ENCODE measurements at regions not wholly inside any gene's neighbourhood (a gene's known extent, or its start where the extent isn't known, plus 50 kb on each side); places are given as distances from the start of the nearest gene placed in this dataset.

DNA sequence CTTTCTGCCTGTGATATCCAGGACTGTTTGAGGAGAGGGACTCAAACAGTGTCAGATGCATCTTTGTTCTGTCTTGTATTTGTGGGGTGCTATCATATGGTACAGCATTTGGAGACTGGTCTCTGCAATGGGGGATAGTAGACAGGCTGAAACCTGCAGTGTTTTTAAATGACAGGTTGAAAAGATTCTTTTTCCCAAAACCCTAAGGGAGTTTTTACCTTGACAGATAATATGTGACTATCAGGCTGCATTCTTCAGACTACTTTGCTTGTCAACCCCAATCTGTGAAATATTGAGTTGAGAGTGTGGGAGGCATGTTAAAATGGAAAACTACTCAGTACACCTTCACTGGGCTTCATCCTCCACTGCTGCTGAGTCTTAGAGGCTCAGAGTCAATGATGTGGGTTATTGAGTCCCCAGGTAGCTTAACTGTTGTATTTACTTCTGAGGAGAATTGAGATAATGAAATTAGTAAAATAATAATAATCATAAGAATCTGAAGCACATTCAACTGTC is 274.9 kb downstream of the GASK1B start:
- Histone ChIP-seq H3K27me3 (no peaks in the 10 kb centered on the region), H3K4me1 (no peaks in the 10 kb centered on the region), H3K9me3 (no peaks in the 10 kb centered on the region), H3K27ac (no peak overlapping the region), H3K36me3 (no peaks in the 10 kb centered on the region), H3K4me3 (no peak overlapping the region)
- DNase-seq (ENCODE audit: low spot score in 2 of 2) = no peak
- intact Hi-C loops (cut with DNase I; ENCODE audit: low total_unique reads) = no loop called here
- TF ChIP-seq POLR2AphosphoS5 (IDR thresholded peaks at IDR 0.05) = no peak
- TF ChIP-seq, protein P1, sequence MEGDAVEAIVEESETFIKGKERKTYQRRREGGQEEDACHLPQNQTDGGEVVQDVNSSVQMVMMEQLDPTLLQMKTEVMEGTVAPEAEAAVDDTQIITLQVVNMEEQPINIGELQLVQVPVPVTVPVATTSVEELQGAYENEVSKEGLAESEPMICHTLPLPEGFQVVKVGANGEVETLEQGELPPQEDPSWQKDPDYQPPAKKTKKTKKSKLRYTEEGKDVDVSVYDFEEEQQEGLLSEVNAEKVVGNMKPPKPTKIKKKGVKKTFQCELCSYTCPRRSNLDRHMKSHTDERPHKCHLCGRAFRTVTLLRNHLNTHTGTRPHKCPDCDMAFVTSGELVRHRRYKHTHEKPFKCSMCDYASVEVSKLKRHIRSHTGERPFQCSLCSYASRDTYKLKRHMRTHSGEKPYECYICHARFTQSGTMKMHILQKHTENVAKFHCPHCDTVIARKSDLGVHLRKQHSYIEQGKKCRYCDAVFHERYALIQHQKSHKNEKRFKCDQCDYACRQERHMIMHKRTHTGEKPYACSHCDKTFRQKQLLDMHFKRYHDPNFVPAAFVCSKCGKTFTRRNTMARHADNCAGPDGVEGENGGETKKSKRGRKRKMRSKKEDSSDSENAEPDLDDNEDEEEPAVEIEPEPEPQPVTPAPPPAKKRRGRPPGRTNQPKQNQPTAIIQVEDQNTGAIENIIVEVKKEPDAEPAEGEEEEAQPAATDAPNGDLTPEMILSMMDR (IDR thresholded peaks at IDR 0.05) = no peak
- TF ChIP-seq POLR2A (IDR thresholded peaks at IDR 0.05) = no peak

DNA sequence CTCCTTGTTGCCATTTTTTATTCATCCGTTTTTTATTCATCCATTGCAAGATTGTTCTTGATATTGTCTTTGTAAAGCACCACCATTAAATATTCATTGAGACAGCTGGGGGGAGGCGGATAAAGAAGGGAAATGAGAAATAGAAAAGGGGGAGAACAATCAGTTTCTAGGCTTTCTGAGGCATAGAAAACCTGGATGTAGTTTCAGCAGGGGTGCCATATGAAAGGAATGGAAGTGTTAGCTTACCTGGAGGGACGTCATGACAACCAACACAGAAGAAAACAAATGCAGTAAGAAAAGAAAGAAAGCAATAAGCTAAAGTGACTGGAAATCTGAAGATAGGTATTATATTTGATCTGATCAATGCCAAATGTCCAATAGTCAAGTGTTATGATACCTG is 276.1 kb downstream of the GASK1B start:
- no peaks in the 10 kb centered on the region for H3K4me1 ChIP-seq
- H3K27ac ChIP-seq = no peak overlapping the region
- intact Hi-C loops (cut with DNase I; ENCODE audit: low total_unique reads) = no loop called here
- H3K36me3 ChIP-seq = no peaks in the 10 kb centered on the region
- H3K9me3 ChIP-seq = no peaks in the 10 kb centered on the region
- TF ChIP-seq POLR2A (IDR thresholded peaks at IDR 0.05) = no peak
- no peak for TF ChIP-seq POLR2AphosphoS5 (IDR thresholded peaks at IDR 0.05)
- TF ChIP-seq, protein P1 (IDR thresholded peaks at IDR 0.05) = no peak
- H3K27me3 ChIP-seq = no peaks in the 10 kb centered on the region
- no peak overlapping the region for H3K4me3 ChIP-seq
- no peak for DNase-seq (ENCODE audit: low spot score in 2 of 2)

DNA sequence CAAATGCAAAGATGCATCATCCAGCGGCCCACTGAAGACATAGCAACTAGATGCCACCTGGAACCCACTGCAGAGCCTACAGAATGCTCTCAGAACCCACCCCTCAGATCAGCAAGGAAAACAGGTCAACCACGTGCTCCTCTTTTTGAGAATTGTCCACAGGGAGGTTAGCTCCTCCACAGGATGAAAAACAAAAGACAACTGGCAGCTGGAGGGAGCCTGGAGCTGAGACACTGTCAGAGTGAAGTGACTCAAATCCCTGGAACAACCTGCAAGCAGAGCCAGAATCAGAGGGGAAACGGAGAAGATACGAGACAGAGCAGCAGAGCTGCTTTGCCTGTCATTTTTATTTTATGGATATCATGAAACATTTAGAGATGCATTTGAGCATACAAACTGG is 277.6 kb downstream of the GASK1B start:
- Histone ChIP-seq H3K9me3 (no peaks in the 10 kb centered on the region), H3K36me3 (no peaks in the 10 kb centered on the region), H3K4me1 (no peaks in the 10 kb centered on the region), H3K27me3 (no peaks in the 10 kb centered on the region), H3K4me3 (no peak overlapping the region), H3K27ac (no peak overlapping the region)
- DNase-seq (ENCODE audit: low spot score in 2 of 2) = no peak
- TF ChIP-seq POLR2A (IDR thresholded peaks at IDR 0.05) (no peak), POLR2AphosphoS5 (IDR thresholded peaks at IDR 0.05) (no peak)
- TF ChIP-seq, protein P1 (IDR thresholded peaks at IDR 0.05) = no peak
- intact Hi-C loops (cut with DNase I; ENCODE audit: low total_unique reads) = no loop called here

DNA sequence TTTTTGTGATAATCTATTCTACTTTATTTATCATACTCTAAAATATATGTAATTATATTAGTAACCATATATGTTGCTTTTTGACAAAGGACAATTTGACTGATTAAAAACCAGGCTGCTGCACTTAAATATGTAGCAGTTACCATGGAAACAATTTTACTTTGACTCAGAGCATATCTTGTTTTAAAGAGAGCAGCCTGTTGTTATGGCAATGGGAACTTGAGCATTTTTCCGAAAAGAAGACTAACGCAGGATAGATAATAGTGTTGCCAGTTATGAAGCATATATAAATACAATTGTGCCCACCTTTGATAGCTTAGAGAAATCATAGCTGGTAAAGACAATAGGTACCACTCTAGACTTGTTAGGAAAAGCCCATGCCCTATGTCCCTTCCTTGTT is 283.0 kb downstream of the GASK1B start:
- TF ChIP-seq, protein P1 (IDR thresholded peaks at IDR 0.05) = no peak
- TF ChIP-seq POLR2AphosphoS5 (IDR thresholded peaks at IDR 0.05) (no peak), POLR2A (IDR thresholded peaks at IDR 0.05) (no peak)
- Histone ChIP-seq H3K4me1 (no peaks in the 10 kb centered on the region), H3K27ac (no peak overlapping the region), H3K9me3 (no peaks in the 10 kb centered on the region), H3K27me3 (no peaks in the 10 kb centered on the region), H3K4me3 (no peak overlapping the region), H3K36me3 (no peaks in the 10 kb centered on the region)
- DNase-seq (ENCODE audit: low spot score in 2 of 2) = no peak
- intact Hi-C loops (cut with DNase I; ENCODE audit: low total_unique reads) = no loop called here

DNA sequence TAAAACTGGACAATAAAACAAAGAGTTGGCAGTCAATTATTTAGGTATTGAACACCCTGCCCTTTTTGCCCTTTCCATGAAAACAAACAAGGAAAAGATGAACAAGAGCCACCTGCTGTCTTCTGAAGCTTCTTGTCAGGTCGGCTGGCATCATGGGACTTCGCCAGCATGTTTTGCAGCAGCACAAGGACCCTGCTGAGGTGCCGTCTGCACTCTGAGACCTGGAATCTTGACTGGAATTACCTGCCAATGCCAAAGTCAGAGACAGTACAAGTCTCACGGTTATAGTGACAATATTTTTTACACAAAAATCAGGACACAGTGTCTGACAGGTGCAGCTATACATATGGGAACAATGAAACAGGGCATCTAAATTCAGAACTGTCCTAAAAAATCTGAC is 284.5 kb downstream of the GASK1B start:
- DNase-seq (ENCODE audit: low spot score in 2 of 2) = no peak
- H3K4me3 ChIP-seq = no peak overlapping the region
- H3K9me3 ChIP-seq = no peaks in the 10 kb centered on the region
- no peaks in the 10 kb centered on the region for H3K27me3 ChIP-seq
- H3K36me3 ChIP-seq = no peaks in the 10 kb centered on the region
- intact Hi-C loops (cut with DNase I; ENCODE audit: low total_unique reads) = no loop called here
- no peak for TF ChIP-seq POLR2AphosphoS5 (IDR thresholded peaks at IDR 0.05)
- TF ChIP-seq, protein P1 (IDR thresholded peaks at IDR 0.05) = no peak
- TF ChIP-seq POLR2A (IDR thresholded peaks at IDR 0.05) = no peak
- no peak overlapping the region for H3K27ac ChIP-seq
- no peaks in the 10 kb centered on the region for H3K4me1 ChIP-seq
